ENCODE measurements at regions not wholly inside any gene's neighbourhood (a gene's known extent, or its start where the extent isn't known, plus 50 kb on each side); places are given as distances from the start of the nearest gene placed in this dataset.

DNA sequence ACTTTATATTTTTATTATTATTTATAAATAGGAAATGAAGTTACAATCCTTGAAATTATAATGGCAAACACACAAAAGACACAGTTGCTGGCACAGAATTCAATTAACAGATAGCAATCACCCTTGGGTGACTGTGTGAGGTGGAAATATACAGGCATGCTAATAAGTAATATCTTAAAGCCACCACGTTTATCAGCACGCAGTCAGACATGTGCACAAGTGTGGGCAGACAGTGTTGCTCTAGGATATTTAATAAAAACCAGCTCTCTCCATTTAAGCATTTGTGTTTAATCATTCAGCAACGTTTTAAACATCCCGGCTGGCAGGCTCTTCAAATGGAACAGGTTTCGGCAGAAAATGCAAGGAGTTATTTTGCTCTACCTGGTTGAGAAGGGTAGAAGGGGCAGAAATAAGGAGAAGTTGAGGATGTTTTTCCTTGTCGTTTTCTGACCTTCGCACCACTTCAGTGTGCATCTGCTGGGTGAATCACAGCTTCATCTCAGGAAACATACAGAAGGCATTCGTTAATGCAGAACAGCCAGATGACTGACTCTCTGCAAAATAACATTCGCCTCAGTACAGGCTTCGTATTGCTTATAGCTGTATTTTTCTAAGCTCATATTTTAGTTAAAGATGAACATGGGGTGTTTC lies 585.1 kb downstream of the QKI start:
- TF ChIP-seq, protein P1, sequence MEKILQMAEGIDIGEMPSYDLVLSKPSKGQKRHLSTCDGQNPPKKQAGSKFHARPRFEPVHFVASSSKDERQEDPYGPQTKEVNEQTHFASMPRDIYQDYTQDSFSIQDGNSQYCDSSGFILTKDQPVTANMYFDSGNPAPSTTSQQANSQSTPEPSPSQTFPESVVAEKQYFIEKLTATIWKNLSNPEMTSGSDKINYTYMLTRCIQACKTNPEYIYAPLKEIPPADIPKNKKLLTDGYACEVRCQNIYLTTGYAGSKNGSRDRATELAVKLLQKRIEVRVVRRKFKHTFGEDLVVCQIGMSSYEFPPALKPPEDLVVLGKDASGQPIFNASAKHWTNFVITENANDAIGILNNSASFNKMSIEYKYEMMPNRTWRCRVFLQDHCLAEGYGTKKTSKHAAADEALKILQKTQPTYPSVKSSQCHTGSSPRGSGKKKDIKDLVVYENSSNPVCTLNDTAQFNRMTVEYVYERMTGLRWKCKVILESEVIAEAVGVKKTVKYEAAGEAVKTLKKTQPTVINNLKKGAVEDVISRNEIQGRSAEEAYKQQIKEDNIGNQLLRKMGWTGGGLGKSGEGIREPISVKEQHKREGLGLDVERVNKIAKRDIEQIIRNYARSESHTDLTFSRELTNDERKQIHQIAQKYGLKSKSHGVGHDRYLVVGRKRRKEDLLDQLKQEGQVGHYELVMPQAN (IDR thresholded peaks at IDR 0.05; ENCODE audit: borderline replicate concordance) = no peak
- TF ChIP-seq L3MBTL2 (IDR thresholded peaks at IDR 0.05) = no peak
- TF ChIP-seq ZC3H11A (IDR thresholded peaks at IDR 0.05; ENCODE audit: low read depth, low read length) = no peak
- TF ChIP-seq, protein P2, sequence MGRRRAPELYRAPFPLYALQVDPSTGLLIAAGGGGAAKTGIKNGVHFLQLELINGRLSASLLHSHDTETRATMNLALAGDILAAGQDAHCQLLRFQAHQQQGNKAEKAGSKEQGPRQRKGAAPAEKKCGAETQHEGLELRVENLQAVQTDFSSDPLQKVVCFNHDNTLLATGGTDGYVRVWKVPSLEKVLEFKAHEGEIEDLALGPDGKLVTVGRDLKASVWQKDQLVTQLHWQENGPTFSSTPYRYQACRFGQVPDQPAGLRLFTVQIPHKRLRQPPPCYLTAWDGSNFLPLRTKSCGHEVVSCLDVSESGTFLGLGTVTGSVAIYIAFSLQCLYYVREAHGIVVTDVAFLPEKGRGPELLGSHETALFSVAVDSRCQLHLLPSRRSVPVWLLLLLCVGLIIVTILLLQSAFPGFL (CRISPR knock-in tag; IDR thresholded peaks at IDR 0.05) = no peak
- no peak for TF ChIP-seq CHD1 (IDR thresholded peaks at IDR 0.05; ENCODE audit: low read length)
- TF ChIP-seq YBX1 (IDR thresholded peaks at IDR 0.05) = no peak
- TF ChIP-seq, protein P3, sequence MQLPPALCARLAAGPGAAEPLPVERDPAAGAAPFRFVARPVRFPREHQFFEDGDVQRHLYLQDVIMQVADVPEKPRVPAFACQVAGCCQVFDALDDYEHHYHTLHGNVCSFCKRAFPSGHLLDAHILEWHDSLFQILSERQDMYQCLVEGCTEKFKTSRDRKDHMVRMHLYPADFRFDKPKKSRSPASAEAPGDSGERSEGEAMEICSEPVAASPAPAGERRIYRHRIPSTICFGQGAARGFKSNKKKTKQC (CRISPR knock-in tag; IDR thresholded peaks at IDR 0.05) = no peak
- TF ChIP-seq ZNF431 (CRISPR knock-in tag; IDR thresholded peaks at IDR 0.05) = no peak
- no peak for TF ChIP-seq SMARCB1 (IDR thresholded peaks at IDR 0.05; ENCODE audit: insufficient read length, low read depth)
- TF ChIP-seq, protein P4, sequence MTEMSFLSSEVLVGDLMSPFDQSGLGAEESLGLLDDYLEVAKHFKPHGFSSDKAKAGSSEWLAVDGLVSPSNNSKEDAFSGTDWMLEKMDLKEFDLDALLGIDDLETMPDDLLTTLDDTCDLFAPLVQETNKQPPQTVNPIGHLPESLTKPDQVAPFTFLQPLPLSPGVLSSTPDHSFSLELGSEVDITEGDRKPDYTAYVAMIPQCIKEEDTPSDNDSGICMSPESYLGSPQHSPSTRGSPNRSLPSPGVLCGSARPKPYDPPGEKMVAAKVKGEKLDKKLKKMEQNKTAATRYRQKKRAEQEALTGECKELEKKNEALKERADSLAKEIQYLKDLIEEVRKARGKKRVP (CRISPR knock-in tag; IDR thresholded peaks at IDR 0.05) = no peak
- no peak for TF ChIP-seq NEUROD1 (IDR thresholded peaks at IDR 0.05; ENCODE audit: borderline replicate concordance, low read depth, low read length, partially characterized antibody)
- TF ChIP-seq BRF1 (IDR thresholded peaks at IDR 0.05; ENCODE audit: borderline replicate concordance, extremely low read depth, insufficient read length) = no peak
- no peak for TF ChIP-seq POLR2A (conservative IDR thresholded peaks at IDR 0.05)
- TF ChIP-seq, protein P5, sequence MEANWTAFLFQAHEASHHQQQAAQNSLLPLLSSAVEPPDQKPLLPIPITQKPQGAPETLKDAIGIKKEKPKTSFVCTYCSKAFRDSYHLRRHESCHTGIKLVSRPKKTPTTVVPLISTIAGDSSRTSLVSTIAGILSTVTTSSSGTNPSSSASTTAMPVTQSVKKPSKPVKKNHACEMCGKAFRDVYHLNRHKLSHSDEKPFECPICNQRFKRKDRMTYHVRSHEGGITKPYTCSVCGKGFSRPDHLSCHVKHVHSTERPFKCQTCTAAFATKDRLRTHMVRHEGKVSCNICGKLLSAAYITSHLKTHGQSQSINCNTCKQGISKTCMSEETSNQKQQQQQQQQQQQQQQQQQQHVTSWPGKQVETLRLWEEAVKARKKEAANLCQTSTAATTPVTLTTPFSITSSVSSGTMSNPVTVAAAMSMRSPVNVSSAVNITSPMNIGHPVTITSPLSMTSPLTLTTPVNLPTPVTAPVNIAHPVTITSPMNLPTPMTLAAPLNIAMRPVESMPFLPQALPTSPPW (CRISPR knock-in tag; IDR thresholded peaks at IDR 0.05) = no peak
- TF ChIP-seq ZNF174 (CRISPR knock-in tag; IDR thresholded peaks at IDR 0.05) = no peak
- no peak for TF ChIP-seq HIVEP1 (CRISPR knock-in tag; IDR thresholded peaks at IDR 0.05)
- no peak for TF ChIP-seq OTX1 (CRISPR knock-in tag; IDR thresholded peaks at IDR 0.05)
- no peak for TF ChIP-seq LEF1 (IDR thresholded peaks at IDR 0.05)

More for the DNA sequence above, 585.1 kb downstream of the QKI start:
- Histone ChIP-seq H3K4me1 (replicated peaks in 1 of 2; ENCODE audit: control insufficient read depth in 2 of 2, insufficient read depth in 2 of 2, low read length in 2 of 2) (no peaks in the 10 kb centered on the region), H2AFZ (ENCODE audit: low read depth, low read length) (no peak overlapping the region), H3K36me3 (ENCODE audit: control insufficient read depth, insufficient read depth, low read length) (no peaks in the 10 kb centered on the region), H3K9me3 (replicated peaks; ENCODE audit: control insufficient read depth, insufficient read depth, low read depth, low read length) (no peaks in the 10 kb centered on the region), H3K79me2 (ENCODE audit: control insufficient read depth, insufficient read depth, low read length) (no peaks in the 10 kb centered on the region), H3K27ac (ENCODE audit: extremely low read depth, low read depth, low read length) (no peak overlapping the region), H3K9me1 (ENCODE audit: control insufficient read depth, insufficient read depth, low read length) (no peaks in the 10 kb centered on the region), H3K4me2 (ENCODE audit: insufficient read depth, low read length) (no peak overlapping the region), H3K4me3 (no peak overlapping the region), H3K9ac (ENCODE audit: insufficient read depth in 1 of 2, low read depth in 2 of 2, low read length in 2 of 2) (no peak overlapping the region), H3K27me3 (ENCODE audit: control insufficient read depth in 2 of 2, insufficient read depth in 2 of 2, low read length in 2 of 2) (no peaks in the 10 kb centered on the region; a peak in 1 of 5 replicates), H4K20me1 (replicated peaks; ENCODE audit: control insufficient read depth, insufficient read depth, low read length) (no peaks in the 10 kb centered on the region)
- ATAC-seq (no peak), FAIRE-seq (no peak), DNase-seq (ENCODE audit: extremely low read depth in 1 of 4, low spot score in 3 of 4) (no peak)
- in situ Hi-C loops (cut with MboI) (no loop called here), intact Hi-C loops (cut with micrococcal nuclease) (no loop called here)
- CTCF ChIA-PET (ENCODE audit: low intra/inter-chr PET ratio) = no interaction called here
- no TSS peak for BruUV-seq (replicated peaks)
- POLR2A ChIA-PET = no interaction called here
- WGBS (ENCODE audit: insufficient coverage, low coverage, missing lambda C conversion rate) = under 1% methylated on average over 10 of the region's 10 CpGs

All from K562 (cell line).